HCT116 (cell line): ENCODE measurements at regions not wholly inside any gene's neighbourhood (a gene's known extent, or its start where the extent isn't known, plus 50 kb on each side); places are given as distances from the start of the nearest gene placed in this dataset.

Experiments used
- ATAC-seq: fragments of 200-7000 bp; cut with Tn5 transposase; 2 replicates; pipeline ENCODE4 v1.9.1; 2020; ENCODE audit warnings: mild to moderate bottlenecking, moderate library complexity
- BruUV-seq: library from RNA; stranded (reverse); fragments of 400-500 nt; replicated peaks from 2 replicates; lab custom pipeline; 2021; lab: Mats Ljungman, UMichigan
- CTCF ChIA-PET: fragments of 300-600 bp; sonication (Branson Sonifier 250); formaldehyde crosslinking; loops from one replicate; lab custom pipeline; 2021; ENCODE audit warnings: antibody characterized with exemption; lab: Charles Lee
- POLR2A ChIA-PET: fragments of 300-600, 350-600 bp; sonication (Branson Sonifier 250); formaldehyde crosslinking; loops from one replicate; lab custom pipeline; 2021; ENCODE audit warnings: antibody characterized with exemption; lab: Charles Lee
- RAD21 ChIA-PET, 2 experiments: fragments of 300-600 bp; sonication (Branson Sonifier 250); formaldehyde crosslinking; loops; one replicate each; lab custom pipeline; 2023; ENCODE audit warnings: low total read pairs in 2 of 2; ENCODE audit not compliant: uncharacterized antibody in 2 of 2, unreplicated experiment in 2 of 2, low non-redundant PET in 1 of 2; lab: Charles Lee
- DNase-seq: peaks from one replicate; pipeline ENCODE4 v3.0.0-alpha.2; 2010; ENCODE audit warnings: low read depth, low spot score
- H2AFZ ChIP-seq: fragments of 200-600 bp; shearing (Covaris generic), sonication (generic); 2 replicates; pipeline ENCODE4 v1.6.1; 2017; ENCODE audit warnings: low read depth, mixed run types, mixed read lengths, antibody characterized with exemption, low read length; ENCODE audit not compliant: poor library complexity, severe bottlenecking
- H3K27ac ChIP-seq: 2 replicates; pipeline ENCODE4 v1.5.1; 2012; ENCODE audit warnings: low read depth, low read length
- H3K27me3 ChIP-seq: fragments of 200-600 bp; sonication (generic); 2 replicates; pipeline ENCODE4 v1.6.1; 2016; ENCODE audit warnings: mixed run types, low read length, mixed read lengths; ENCODE audit not compliant: insufficient read depth
- H3K36me3 ChIP-seq, 2 experiments: fragments of 200-500 bp in 1 of 2; fragments of 200-600 bp in 1 of 2; sonication (Bioruptor generic) in 1 of 2; sonication (generic) in 1 of 2; 2 replicates each; pipeline versions ENCODE4 v1.5.1 to v1.6.1; 2014 to 2016; ENCODE audit warnings: low read length in 2 of 2, inconsistent platforms in 1 of 2, mixed read lengths in 1 of 2, mixed run types in 1 of 2; ENCODE audit not compliant: insufficient read depth in 2 of 2, control insufficient read depth in 1 of 2
- H3K4me1 ChIP-seq, 2 experiments: fragments of 200-600 bp in 1 of 2; sonication (generic) in 1 of 2; 2 replicates each; pipeline versions ENCODE4 v1.5.1 to v1.6.1; 2012 to 2017; ENCODE audit warnings: low read length in 2 of 2, inconsistent platforms in 1 of 2, mild to moderate bottlenecking in 1 of 2, mixed read lengths in 1 of 2, mixed run types in 1 of 2, moderate library complexity in 1 of 2; ENCODE audit not compliant: insufficient read depth in 2 of 2, control insufficient read depth in 1 of 2
- H3K4me2 ChIP-seq: fragments of 200-600 bp; sonication (generic); 2 replicates; pipeline ENCODE4 v1.6.1; 2017; ENCODE audit warnings: mixed run types, low read length, mixed read lengths
- H3K4me3 ChIP-seq, 2 experiments: fragments of 200-600 bp in 1 of 2; sonication (generic) in 1 of 2; replicated peaks in 1 of 2; 2 replicates each; pipeline ENCODE4 v1.5.1; 2011 to 2016; ENCODE audit warnings: low read length in 2 of 2, control low read depth in 1 of 2, low read depth in 1 of 2, mild to moderate bottlenecking in 1 of 2, mixed read lengths in 1 of 2, mixed run types in 1 of 2
- H3K79me2 ChIP-seq: fragments of 200-600 bp; sonication (generic); 2 replicates; pipeline ENCODE4 v1.6.1; 2017; ENCODE audit warnings: mild to moderate bottlenecking, mixed run types, low read length, moderate library complexity, mixed read lengths; ENCODE audit not compliant: insufficient read depth
- H3K9ac ChIP-seq: fragments of 200-600 bp; sonication (generic); 2 replicates; pipeline ENCODE4 v1.6.1; 2016; ENCODE audit warnings: low read length, mixed read lengths
- H3K9me2 ChIP-seq: fragments of 200-600 bp; sonication (generic), shearing (Covaris generic); 2 replicates; pipeline ENCODE4 v1.6.1; 2017; ENCODE audit warnings: mixed run types, mild to moderate bottlenecking, moderate library complexity; ENCODE audit not compliant: insufficient read depth
- H3K9me3 ChIP-seq, 2 experiments: fragments of 200-500 bp in 1 of 2; fragments of 200-600 bp in 1 of 2; sonication (Bioruptor generic) in 1 of 2; sonication (generic) in 1 of 2; 2 replicates each; pipeline ENCODE4 v1.6.1; 2014 to 2017; ENCODE audit warnings: low read length in 2 of 2, mixed read lengths in 2 of 2, inconsistent platforms in 1 of 2, low read depth in 1 of 2, mild to moderate bottlenecking in 1 of 2, mixed run types in 1 of 2, moderate library complexity in 1 of 2; ENCODE audit not compliant: control insufficient read depth in 1 of 2, insufficient read depth in 1 of 2
- H4K20me1 ChIP-seq: fragments of 200-600 bp; sonication (generic), shearing (Covaris generic); 2 replicates; pipeline ENCODE4 v1.6.1; 2017; ENCODE audit warnings: mixed run types, mild to moderate bottlenecking, moderate library complexity; ENCODE audit not compliant: insufficient read depth
- CBX3 ChIP-seq: IDR thresholded peaks from 2 replicates; pipeline ENCODE4 v1.6.1; 2012; ENCODE audit warnings: low read depth
- EGR1 ChIP-seq: IDR thresholded peaks from 2 replicates; pipeline ENCODE4 v1.6.1; 2012; ENCODE audit warnings: low read depth
- ELF1 ChIP-seq: IDR thresholded peaks from 2 replicates; pipeline ENCODE4 v1.6.1; 2012; ENCODE audit warnings: low read depth, borderline replicate concordance
- EZH2phosphoT487 ChIP-seq: fragments of 200-600 bp; IDR thresholded peaks from 2 replicates; pipeline ENCODE4 v1.6.1; 2018; ENCODE audit warnings: antibody characterized with exemption, borderline replicate concordance
- FOSL1 ChIP-seq: IDR thresholded peaks from 2 replicates; pipeline ENCODE4 v1.6.1; 2012; ENCODE audit warnings: low read depth
- JUND ChIP-seq: IDR thresholded peaks from 2 replicates; pipeline ENCODE4 v1.6.1; 2012
- POLR2A ChIP-seq: IDR thresholded peaks from 2 replicates; pipeline ENCODE4 v1.7.0; 2011; ENCODE audit warnings: borderline replicate concordance; ENCODE audit not compliant: insufficient read depth, insufficient read length; ENCODE audit errors: extremely low read depth
- POLR2AphosphoS5 ChIP-seq: IDR thresholded peaks from 2 replicates; pipeline ENCODE4 v1.6.1; 2011; ENCODE audit warnings: mild to moderate bottlenecking, low read depth, low read length, moderate library complexity
- RAD21 ChIP-seq: IDR thresholded peaks from 2 replicates; pipeline ENCODE4 v1.6.1; 2012; ENCODE audit warnings: low read depth, mild to moderate bottlenecking
- SIN3A ChIP-seq: IDR thresholded peaks from 2 replicates; pipeline ENCODE4 v1.6.1; 2012; ENCODE audit warnings: low read depth
- SP1 ChIP-seq: IDR thresholded peaks from 2 replicates; pipeline ENCODE4 v1.6.1; 2012; ENCODE audit warnings: low read depth
- SRF ChIP-seq: IDR thresholded peaks from 2 replicates; pipeline ENCODE4 v1.6.1; 2012; ENCODE audit warnings: low read depth
- TCF7L2 ChIP-seq: IDR thresholded peaks from 2 replicates; pipeline ENCODE4 v1.7.0; 2011; ENCODE audit warnings: borderline replicate concordance, inconsistent platforms; ENCODE audit not compliant: insufficient read depth, insufficient read length; ENCODE audit errors: extremely low read depth
- YY1 ChIP-seq: IDR thresholded peaks from 2 replicates; pipeline ENCODE4 v1.6.1; 2011; ENCODE audit warnings: low read length, low read depth, moderate library complexity, mild to moderate bottlenecking; ENCODE audit not compliant: insufficient replicate concordance; ENCODE audit errors: extremely low read depth
- ZNF274 ChIP-seq: fragments of 200-500 bp; sonication (Bioruptor generic); IDR thresholded peaks from 2 replicates; pipeline ENCODE4 v1.6.1; 2014; ENCODE audit warnings: mild to moderate bottlenecking, low read depth, low read length, inconsistent platforms
- intact Hi-C: fragments of 100-400 bp; cut with micrococcal nuclease; formaldehyde crosslinking; loops from 2 replicates; pipeline ENCODE4 v1.10.0; 2022
- TF ChIP-seq, protein P1 (sequence below): IDR thresholded peaks from 2 replicates; pipeline ENCODE4 v1.6.1; 2012
- TF ChIP-seq, protein P2 (sequence below), 3 experiments: fragments of 200-600 bp in 1 of 3; sonication (generic) in 1 of 3; IDR thresholded peaks in 2 of 3; conservative IDR thresholded peaks in 1 of 3; 2 replicates each; pipeline ENCODE4 v1.5.1; 2012 to 2017; ENCODE audit warnings: low read depth in 2 of 3, low read length in 2 of 3, antibody characterized with exemption in 1 of 3, borderline replicate concordance in 1 of 3, control low read depth in 1 of 3, mild to moderate bottlenecking in 1 of 3, mixed read lengths in 1 of 3, mixed run types in 1 of 3, moderate library complexity in 1 of 3; ENCODE audit not compliant: insufficient read depth in 1 of 3
- TF ChIP-seq, protein P3 (sequence below): IDR thresholded peaks from 2 replicates; pipeline ENCODE4 v1.6.1; 2011; ENCODE audit warnings: mild to moderate bottlenecking, low read length, moderate library complexity; ENCODE audit not compliant: insufficient replicate concordance; ENCODE audit errors: extremely low read depth
- TF ChIP-seq, protein P4 (sequence below): IDR thresholded peaks from 2 replicates; pipeline ENCODE4 v1.6.1; 2012

DNA sequence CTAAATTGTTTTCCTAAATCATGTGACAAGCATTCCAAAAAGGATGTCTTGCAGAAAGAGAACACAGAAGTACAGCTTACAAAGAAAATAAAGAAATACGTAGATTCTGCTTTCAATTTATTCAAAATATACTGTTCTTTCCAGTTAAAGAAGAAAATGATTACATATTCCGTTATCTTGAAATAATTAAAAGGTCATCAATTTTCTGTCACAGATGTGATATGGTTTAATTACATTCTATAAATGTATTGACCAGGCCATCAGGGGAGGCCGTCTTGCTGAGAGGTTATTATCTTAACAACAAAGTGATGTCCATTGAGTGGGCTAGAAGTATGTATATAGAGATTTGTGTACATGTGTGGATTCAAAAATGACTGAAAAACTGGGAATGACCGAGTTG is 432.9 kb downstream of the SETD4 start:
- TF ChIP-seq EZH2phosphoT487 (no peak), POLR2AphosphoS5 (no peak), ZNF274 (no peak), TCF7L2 (no peak), SIN3A (no peak), POLR2A (no peak), YY1 (no peak), CBX3 (no peak), SRF (no peak), SP1 (no peak), ELF1 (no peak), EGR1 (no peak), RAD21 (no peak), JUND (no peak), FOSL1 (no peak)
- TF ChIP-seq, protein P1, sequence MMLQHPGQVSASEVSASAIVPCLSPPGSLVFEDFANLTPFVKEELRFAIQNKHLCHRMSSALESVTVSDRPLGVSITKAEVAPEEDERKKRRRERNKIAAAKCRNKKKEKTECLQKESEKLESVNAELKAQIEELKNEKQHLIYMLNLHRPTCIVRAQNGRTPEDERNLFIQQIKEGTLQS = no peak
- TF ChIP-seq, protein P2, sequence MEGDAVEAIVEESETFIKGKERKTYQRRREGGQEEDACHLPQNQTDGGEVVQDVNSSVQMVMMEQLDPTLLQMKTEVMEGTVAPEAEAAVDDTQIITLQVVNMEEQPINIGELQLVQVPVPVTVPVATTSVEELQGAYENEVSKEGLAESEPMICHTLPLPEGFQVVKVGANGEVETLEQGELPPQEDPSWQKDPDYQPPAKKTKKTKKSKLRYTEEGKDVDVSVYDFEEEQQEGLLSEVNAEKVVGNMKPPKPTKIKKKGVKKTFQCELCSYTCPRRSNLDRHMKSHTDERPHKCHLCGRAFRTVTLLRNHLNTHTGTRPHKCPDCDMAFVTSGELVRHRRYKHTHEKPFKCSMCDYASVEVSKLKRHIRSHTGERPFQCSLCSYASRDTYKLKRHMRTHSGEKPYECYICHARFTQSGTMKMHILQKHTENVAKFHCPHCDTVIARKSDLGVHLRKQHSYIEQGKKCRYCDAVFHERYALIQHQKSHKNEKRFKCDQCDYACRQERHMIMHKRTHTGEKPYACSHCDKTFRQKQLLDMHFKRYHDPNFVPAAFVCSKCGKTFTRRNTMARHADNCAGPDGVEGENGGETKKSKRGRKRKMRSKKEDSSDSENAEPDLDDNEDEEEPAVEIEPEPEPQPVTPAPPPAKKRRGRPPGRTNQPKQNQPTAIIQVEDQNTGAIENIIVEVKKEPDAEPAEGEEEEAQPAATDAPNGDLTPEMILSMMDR (IDR thresholded peaks at IDR 0.05 in 2 of 3, conservative IDR thresholded peaks at IDR 0.05 in 1 of 3; ENCODE audit: borderline replicate concordance in 1 of 3, insufficient read depth in 1 of 3, low read depth in 2 of 3, low read length in 2 of 3) = no peak
- TF ChIP-seq, protein P3, sequence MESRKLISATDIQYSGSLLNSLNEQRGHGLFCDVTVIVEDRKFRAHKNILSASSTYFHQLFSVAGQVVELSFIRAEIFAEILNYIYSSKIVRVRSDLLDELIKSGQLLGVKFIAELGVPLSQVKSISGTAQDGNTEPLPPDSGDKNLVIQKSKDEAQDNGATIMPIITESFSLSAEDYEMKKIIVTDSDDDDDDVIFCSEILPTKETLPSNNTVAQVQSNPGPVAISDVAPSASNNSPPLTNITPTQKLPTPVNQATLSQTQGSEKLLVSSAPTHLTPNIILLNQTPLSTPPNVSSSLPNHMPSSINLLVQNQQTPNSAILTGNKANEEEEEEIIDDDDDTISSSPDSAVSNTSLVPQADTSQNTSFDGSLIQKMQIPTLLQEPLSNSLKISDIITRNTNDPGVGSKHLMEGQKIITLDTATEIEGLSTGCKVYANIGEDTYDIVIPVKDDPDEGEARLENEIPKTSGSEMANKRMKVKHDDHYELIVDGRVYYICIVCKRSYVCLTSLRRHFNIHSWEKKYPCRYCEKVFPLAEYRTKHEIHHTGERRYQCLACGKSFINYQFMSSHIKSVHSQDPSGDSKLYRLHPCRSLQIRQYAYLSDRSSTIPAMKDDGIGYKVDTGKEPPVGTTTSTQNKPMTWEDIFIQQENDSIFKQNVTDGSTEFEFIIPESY = no peak
- TF ChIP-seq, protein P4, sequence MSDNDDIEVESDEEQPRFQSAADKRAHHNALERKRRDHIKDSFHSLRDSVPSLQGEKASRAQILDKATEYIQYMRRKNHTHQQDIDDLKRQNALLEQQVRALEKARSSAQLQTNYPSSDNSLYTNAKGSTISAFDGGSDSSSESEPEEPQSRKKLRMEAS = no peak
- Histone ChIP-seq H3K27me3 (no peaks in the 10 kb centered on the region), H4K20me1 (no peaks in the 10 kb centered on the region), H3K4me1 (no peaks in the 10 kb centered on the region), H3K9me3 (no peaks in the 10 kb centered on the region), H3K36me3 (no peaks in the 10 kb centered on the region), H3K79me2 (no peaks in the 10 kb centered on the region), H3K9ac (no peak overlapping the region), H3K4me3 (no peak overlapping the region), H3K4me2 (no peak overlapping the region), H3K27ac (no peak overlapping the region), H2AFZ (no peak overlapping the region), H3K9me2 (no peaks in the 10 kb centered on the region)
- intact Hi-C loops = no loop called here
- ATAC-seq (no peak), DNase-seq (no peak)
- CTCF ChIA-PET = no interaction called here
- POLR2A ChIA-PET = no interaction called here
- RAD21 ChIA-PET = no interaction called here
- BruUV-seq = no TSS peak
